ENCODE measurements at regions not wholly inside any gene's neighbourhood (a gene's known extent, or its start where the extent isn't known, plus 50 kb on each side); places are given as distances from the start of the nearest gene placed in this dataset.

- H3K27me3 ChIP-seq (replicated peaks in 1 of 7): peaks cover 0 to 12% (median 0%) of the 10 kb centered on the region in 7 donors
- no peak for TF ChIP-seq CTCF (IDR thresholded peaks at IDR 0.05 in 8 of 11, conservative IDR thresholded peaks at IDR 0.05 in 3 of 11)
- TF ChIP-seq POLR2AphosphoS5 (IDR thresholded peaks at IDR 0.05): no peak
- no peak for TF ChIP-seq POLR2A (IDR thresholded peaks at IDR 0.05)
- WGBS, 5 donors: 57 to 65% (median 62%) methylated on average over 11 of the region's 11 CpGs
- H3K9me3 ChIP-seq: peaks cover 0 to 10% (median 0%) of the 10 kb centered on the region in 8 donors
- H3K4me1 ChIP-seq: no peaks in the 10 kb centered on the region
- H3K36me3 ChIP-seq: no peaks in the 10 kb centered on the region
- H3K4me3 ChIP-seq: no peak overlapping the region
- intact Hi-C loops (cut with DNase I; ENCODE audit: low total_unique reads): no loop called here
- no peak for DNase-seq
- no peak overlapping the region for H3K27ac ChIP-seq
Observed at GRCh38 chr7:156466955-156467625, 173.5 kb upstream of the RNF32 start.

GRCh38 chr7:156466272-156466671 lies 174.3 kb upstream of the RNF32 start:
- peaks cover 0 to 10% (median 0%) of the 10 kb centered on the region in 8 donors for H3K9me3 ChIP-seq
- H3K36me3 ChIP-seq: no peaks in the 10 kb centered on the region
- no peak overlapping the region for H3K4me3 ChIP-seq
- H3K27me3 ChIP-seq (replicated peaks in 1 of 7): peaks cover 0 to 12% (median 0%) of the 10 kb centered on the region in 7 donors
- H3K27ac ChIP-seq: no peak overlapping the region
- TF ChIP-seq POLR2A (IDR thresholded peaks at IDR 0.05): no peak
- no peak for TF ChIP-seq CTCF (IDR thresholded peaks at IDR 0.05 in 8 of 11, conservative IDR thresholded peaks at IDR 0.05 in 3 of 11)
- no peak for TF ChIP-seq POLR2AphosphoS5 (IDR thresholded peaks at IDR 0.05)
- 42 to 57% (median 52%) methylated on average over 13 of the region's 13 CpGs for WGBS, 5 donors
- no peaks in the 10 kb centered on the region for H3K4me1 ChIP-seq
- intact Hi-C loops (cut with DNase I; ENCODE audit: low total_unique reads): no loop called here
- DNase-seq: no peak

- Histone ChIP-seq H3K27me3 (replicated peaks in 1 of 7) (peaks cover 0 to 16% (median 0%) of the 10 kb centered on the region in 7 donors), H3K36me3 (no peaks in the 10 kb centered on the region), H3K27ac (no peak overlapping the region), H3K4me3 (no peak overlapping the region), H3K4me1 (no peaks in the 10 kb centered on the region), H3K9me3 (peaks cover 0 to 10% (median 0%) of the 10 kb centered on the region in 8 donors)
- no peak for DNase-seq
- intact Hi-C loops (cut with DNase I; ENCODE audit: low total_unique reads): no loop called here
- TF ChIP-seq CTCF (IDR thresholded peaks at IDR 0.05 in 8 of 11, conservative IDR thresholded peaks at IDR 0.05 in 3 of 11) (no peak), POLR2A (IDR thresholded peaks at IDR 0.05) (no peak), POLR2AphosphoS5 (IDR thresholded peaks at IDR 0.05) (no peak)
- WGBS, 5 donors: 78 to 92% (median 87%) methylated on average over 10 of the region's 10 CpGs
Observed at GRCh38 chr7:156465186-156465585, 175.4 kb upstream of the RNF32 start.

- intact Hi-C loops (cut with DNase I; ENCODE audit: low total_unique reads): no loop called here
- DNase-seq: no peak
- Histone ChIP-seq H3K27ac (no peak overlapping the region), H3K27me3 (replicated peaks in 1 of 7) (peaks cover 0 to 16% (median 0%) of the 10 kb centered on the region in 7 donors), H3K9me3 (peaks cover 0 to 10% (median 0%) of the 10 kb centered on the region in 8 donors), H3K36me3 (no peaks in the 10 kb centered on the region), H3K4me3 (no peak overlapping the region), H3K4me1 (no peaks in the 10 kb centered on the region)
- WGBS, 5 donors: 74 to 80% (median 78%) methylated on average over 10 of the region's 10 CpGs
- no peak for TF ChIP-seq POLR2AphosphoS5 (IDR thresholded peaks at IDR 0.05)
- no peak for TF ChIP-seq CTCF (IDR thresholded peaks at IDR 0.05 in 8 of 11, conservative IDR thresholded peaks at IDR 0.05 in 3 of 11)
- TF ChIP-seq POLR2A (IDR thresholded peaks at IDR 0.05): no peak
Observed at GRCh38 chr7:156464339-156464738, 176.2 kb upstream of the RNF32 start.
